ENCODE measurements at regions not wholly inside any gene's neighbourhood (a gene's known extent, or its start where the extent isn't known, plus 50 kb on each side); places are given as distances from the start of the nearest gene placed in this dataset.

DNA sequence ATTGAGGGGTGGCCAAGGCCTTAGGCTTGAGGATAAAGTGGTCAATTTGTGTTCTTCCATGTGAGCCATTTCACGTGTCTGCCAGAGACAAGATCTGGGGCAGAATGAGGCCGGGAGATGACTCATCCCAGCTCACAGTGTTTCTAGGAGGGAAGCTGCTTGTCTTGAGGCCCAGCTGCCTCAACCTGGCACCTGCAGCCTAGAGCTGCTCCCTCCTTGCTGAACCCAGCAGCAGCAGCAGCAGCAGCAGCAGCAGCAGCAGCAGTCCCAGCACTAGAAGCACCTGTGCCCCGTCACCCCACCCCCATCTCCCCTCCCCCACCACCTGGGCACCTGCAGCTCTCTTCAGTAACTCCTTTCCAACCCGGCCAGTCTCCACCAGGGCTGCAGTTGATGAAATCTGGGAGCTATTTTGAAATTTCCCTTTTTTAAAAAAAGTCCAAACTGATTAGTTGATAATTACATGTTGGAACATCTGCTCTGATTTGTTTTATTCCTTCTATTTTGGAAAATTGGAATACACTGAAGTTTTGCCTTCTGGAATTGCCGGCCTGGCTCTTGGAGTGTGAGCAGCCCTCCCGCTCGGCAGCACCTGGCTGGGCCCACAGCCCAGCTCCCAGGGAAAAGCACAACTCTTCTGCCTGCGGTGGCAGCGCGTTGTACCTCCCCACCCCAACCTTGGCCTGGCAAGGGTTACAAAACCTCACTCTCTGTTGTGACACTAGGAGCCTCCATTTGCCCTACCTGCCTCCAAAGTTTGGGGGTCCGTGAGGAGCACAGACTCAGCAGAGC lies 143.5 kb downstream of the NXPE2 start:
- Histone ChIP-seq H3K36me3 (ENCODE audit: low read length) (no peaks in the 10 kb centered on the region), H2AFZ (ENCODE audit: low read depth, low read length, severe bottlenecking) (no peak overlapping the region), H3K9me3 (ENCODE audit: insufficient read depth, low read length) (no peaks in the 10 kb centered on the region), H3K27me3 (ENCODE audit: low read length) (no peaks in the 10 kb centered on the region), H3F3A (ENCODE audit: insufficient read depth) (no peaks in the 10 kb centered on the region), H4K20me1 (ENCODE audit: low read depth, low read length) (no peaks in the 10 kb centered on the region), H3K9ac (ENCODE audit: low read length) (no peak overlapping the region), H3K27ac (ENCODE audit: low read depth, low read length) (no peak overlapping the region), H3K4me2 (ENCODE audit: low read depth, low read length, poor library complexity, severe bottlenecking) (no peak overlapping the region), H3K4me3 (ENCODE audit: insufficient read depth, low read length, poor library complexity, severe bottlenecking) (no peak overlapping the region), H3K9me2 (replicated peaks; ENCODE audit: insufficient read depth, low read length) (no peaks in the 10 kb centered on the region), H3K79me2 (ENCODE audit: insufficient read depth, low read length) (no peaks in the 10 kb centered on the region)
- TF ChIP-seq, protein P1, sequence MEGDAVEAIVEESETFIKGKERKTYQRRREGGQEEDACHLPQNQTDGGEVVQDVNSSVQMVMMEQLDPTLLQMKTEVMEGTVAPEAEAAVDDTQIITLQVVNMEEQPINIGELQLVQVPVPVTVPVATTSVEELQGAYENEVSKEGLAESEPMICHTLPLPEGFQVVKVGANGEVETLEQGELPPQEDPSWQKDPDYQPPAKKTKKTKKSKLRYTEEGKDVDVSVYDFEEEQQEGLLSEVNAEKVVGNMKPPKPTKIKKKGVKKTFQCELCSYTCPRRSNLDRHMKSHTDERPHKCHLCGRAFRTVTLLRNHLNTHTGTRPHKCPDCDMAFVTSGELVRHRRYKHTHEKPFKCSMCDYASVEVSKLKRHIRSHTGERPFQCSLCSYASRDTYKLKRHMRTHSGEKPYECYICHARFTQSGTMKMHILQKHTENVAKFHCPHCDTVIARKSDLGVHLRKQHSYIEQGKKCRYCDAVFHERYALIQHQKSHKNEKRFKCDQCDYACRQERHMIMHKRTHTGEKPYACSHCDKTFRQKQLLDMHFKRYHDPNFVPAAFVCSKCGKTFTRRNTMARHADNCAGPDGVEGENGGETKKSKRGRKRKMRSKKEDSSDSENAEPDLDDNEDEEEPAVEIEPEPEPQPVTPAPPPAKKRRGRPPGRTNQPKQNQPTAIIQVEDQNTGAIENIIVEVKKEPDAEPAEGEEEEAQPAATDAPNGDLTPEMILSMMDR (IDR thresholded peaks at IDR 0.05; ENCODE audit: insufficient read depth, low read length, poor library complexity, severe bottlenecking): no peak
- TF ChIP-seq EZH2phosphoT487 (conservative IDR thresholded peaks at IDR 0.05; ENCODE audit: low read length): no peak

- H3K27ac ChIP-seq (ENCODE audit: low read depth, low read length): no peak overlapping the region
- H3K79me2 ChIP-seq (ENCODE audit: insufficient read depth, low read length): no peaks in the 10 kb centered on the region
- H3K9ac ChIP-seq (ENCODE audit: low read length): no peak overlapping the region
- no peaks in the 10 kb centered on the region for H3K9me2 ChIP-seq (replicated peaks; ENCODE audit: insufficient read depth, low read length)
- no peak overlapping the region for H3K4me2 ChIP-seq (ENCODE audit: low read depth, low read length, poor library complexity, severe bottlenecking)
- H3K9me3 ChIP-seq (ENCODE audit: insufficient read depth, low read length): no peaks in the 10 kb centered on the region
- no peak overlapping the region for H3K4me3 ChIP-seq (ENCODE audit: insufficient read depth, low read length, poor library complexity, severe bottlenecking)
- H2AFZ ChIP-seq (ENCODE audit: low read depth, low read length, severe bottlenecking): no peak overlapping the region
- H4K20me1 ChIP-seq (ENCODE audit: low read depth, low read length): no peaks in the 10 kb centered on the region
- no peaks in the 10 kb centered on the region for H3K36me3 ChIP-seq (ENCODE audit: low read length)
- H3K27me3 ChIP-seq (ENCODE audit: low read length): no peaks in the 10 kb centered on the region
- TF ChIP-seq, protein P1 (IDR thresholded peaks at IDR 0.05; ENCODE audit: insufficient read depth, low read length, poor library complexity, severe bottlenecking): no peak
- no peak for TF ChIP-seq EZH2phosphoT487 (conservative IDR thresholded peaks at IDR 0.05; ENCODE audit: low read length)
- H3F3A ChIP-seq (ENCODE audit: insufficient read depth): no peaks in the 10 kb centered on the region
These were observed 148.6 kb downstream of the NXPE2 start for GRCh38 chr11:114826910-114827442.

GRCh38 chr11:114827736-114828135 lies 149.4 kb downstream of the NXPE2 start:
- H3K9me2 ChIP-seq (replicated peaks; ENCODE audit: insufficient read depth, low read length): no peaks in the 10 kb centered on the region
- no peaks in the 10 kb centered on the region for H3K27me3 ChIP-seq (ENCODE audit: low read length)
- no peak overlapping the region for H3K27ac ChIP-seq (ENCODE audit: low read depth, low read length)
- H4K20me1 ChIP-seq (ENCODE audit: low read depth, low read length): no peaks in the 10 kb centered on the region
- H3F3A ChIP-seq (ENCODE audit: insufficient read depth): no peaks in the 10 kb centered on the region
- no peak overlapping the region for H3K9ac ChIP-seq (ENCODE audit: low read length)
- no peak overlapping the region for H3K4me2 ChIP-seq (ENCODE audit: low read depth, low read length, poor library complexity, severe bottlenecking)
- no peak for TF ChIP-seq EZH2phosphoT487 (conservative IDR thresholded peaks at IDR 0.05; ENCODE audit: low read length)
- TF ChIP-seq, protein P1 (IDR thresholded peaks at IDR 0.05; ENCODE audit: insufficient read depth, low read length, poor library complexity, severe bottlenecking): no peak
- H3K9me3 ChIP-seq (ENCODE audit: insufficient read depth, low read length): no peaks in the 10 kb centered on the region
- no peak overlapping the region for H3K4me3 ChIP-seq (ENCODE audit: insufficient read depth, low read length, poor library complexity, severe bottlenecking)
- H2AFZ ChIP-seq (ENCODE audit: low read depth, low read length, severe bottlenecking): no peak overlapping the region
- H3K79me2 ChIP-seq (ENCODE audit: insufficient read depth, low read length): no peaks in the 10 kb centered on the region
- H3K36me3 ChIP-seq (ENCODE audit: low read length): no peaks in the 10 kb centered on the region

Data from SU-DHL-6 (cell line).